Right forelimb (tissue), 1 donor: ENCODE measurements at regions not wholly inside any gene's neighbourhood (a gene's known extent, or its start where the extent isn't known, plus 50 kb on each side); places are given as distances from the start of the nearest gene placed in this dataset.
"Not testable (repeated sequence)": the region's sequence is repeated elsewhere in the genome, so short reads cannot be mapped to it uniquely, and the experiment has no call there.

Experiments used
- DNase-seq: peaks from one replicate; pipeline ENCODE4 v3.0.0-alpha.2; 2018

DNA sequence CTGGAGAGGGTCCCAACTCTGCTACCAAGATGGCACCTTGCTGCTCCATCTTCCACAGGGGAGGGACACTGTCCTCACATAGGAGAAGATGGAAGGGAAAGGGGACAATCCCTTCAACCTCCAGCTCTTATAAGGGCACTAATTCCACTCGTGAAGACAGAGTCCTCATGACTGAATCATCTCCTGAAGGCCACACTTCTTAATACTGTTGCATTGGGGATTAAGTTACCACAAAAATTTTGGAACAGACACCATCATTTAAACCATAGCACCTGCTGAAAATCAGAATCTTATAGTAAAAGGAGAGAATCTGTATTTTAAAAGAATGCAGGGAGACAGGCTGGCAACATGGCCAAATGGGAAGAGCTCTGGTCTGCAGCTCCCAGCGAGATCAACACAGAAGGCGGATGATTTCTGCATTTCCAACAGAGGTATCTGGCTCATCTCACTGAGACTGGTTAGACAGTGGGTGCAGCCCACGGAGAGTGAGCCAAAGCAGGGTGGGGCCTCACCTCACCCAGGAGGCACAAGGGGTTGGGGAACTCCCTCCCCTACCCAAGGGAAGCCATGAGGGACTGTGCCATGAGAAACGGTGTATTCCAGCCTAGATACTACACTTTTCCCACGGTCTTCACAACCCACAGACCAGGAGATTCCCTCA is 69.4 kb upstream of the LIPC start:
- no peak for DNase-seq

DNA sequence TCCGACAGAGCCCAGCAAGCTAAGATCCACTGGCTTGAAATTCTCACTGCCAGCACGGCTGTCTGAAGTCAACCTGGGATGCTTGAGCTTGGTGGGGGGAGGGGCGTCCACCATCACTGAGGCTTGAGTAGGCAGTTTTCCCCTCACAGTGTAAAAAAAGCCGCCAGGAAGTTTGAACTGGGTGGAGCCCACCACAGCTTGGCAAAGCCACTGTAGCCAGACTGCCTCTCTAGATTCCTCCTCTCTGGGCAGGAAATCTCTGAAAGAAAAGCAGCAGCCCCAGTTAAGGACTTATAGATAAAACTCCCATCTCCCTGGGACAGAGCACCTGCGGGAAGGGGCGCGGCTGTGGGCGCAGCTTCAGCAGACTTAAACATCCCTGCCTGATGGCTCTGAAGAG is 68.7 kb upstream of the LIPC start:
- not testable (repeated sequence) for DNase-seq

DNA sequence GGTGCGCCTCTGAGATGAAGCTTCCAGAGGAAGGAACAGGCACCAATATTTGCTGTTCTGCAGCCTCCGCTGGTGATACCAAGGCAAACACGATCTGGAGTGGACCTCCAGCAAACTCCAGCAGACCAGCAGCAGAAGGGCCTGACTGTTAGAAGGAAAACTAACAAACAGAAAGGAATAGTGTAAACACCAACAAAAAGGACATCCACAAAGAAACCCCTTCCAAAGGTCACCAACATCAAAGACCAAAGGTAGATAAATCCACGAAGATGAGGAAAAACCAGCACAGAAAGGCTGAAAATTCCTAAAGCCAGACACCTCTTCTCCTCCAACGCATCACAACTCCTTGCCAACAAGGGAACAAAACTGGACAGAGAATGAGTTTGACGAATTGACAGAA is 68.1 kb upstream of the LIPC start:
- DNase-seq: not testable (repeated sequence)

DNA sequence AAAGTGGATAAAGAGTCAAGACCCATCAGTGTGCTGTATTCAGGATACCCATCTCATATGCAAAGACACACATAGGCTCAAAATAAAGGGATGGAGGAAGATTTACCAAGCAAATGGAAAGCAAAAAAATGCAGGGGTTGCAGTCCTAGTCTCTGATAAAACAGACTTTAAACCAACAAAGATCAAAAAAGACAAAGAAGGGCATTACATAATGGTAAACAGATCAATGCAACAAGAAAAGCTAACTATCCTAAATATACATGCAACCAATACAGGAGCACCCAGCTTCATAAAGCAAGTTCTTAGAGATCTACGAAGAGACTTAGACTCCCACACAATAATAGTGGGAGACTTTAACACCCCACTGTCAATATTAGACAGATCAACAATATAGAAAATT is 66.7 kb upstream of the LIPC start:
- not testable (repeated sequence) for DNase-seq

DNA sequence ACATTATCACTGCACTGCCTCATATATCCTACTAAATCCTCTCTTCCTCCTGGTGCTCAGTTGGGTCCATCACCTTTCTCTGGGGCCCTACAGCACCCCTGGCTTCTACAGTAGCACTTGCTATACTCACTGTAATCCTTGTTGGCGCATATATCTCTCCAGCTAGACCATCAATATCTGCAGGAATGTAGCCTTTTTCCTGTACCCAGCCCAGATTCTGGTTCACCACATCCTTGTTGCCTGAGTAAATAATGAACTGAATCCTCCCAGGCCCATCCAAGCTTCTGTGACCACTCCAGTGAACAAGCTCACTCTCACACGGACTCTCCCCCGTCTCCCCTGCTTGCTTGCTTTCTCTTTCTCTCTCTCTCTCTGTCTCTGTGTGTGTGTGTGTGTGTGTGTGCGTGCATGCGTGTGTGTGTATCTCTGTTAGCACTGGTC is 62.5 kb upstream of the LIPC start:
- no peak for DNase-seq

- no peak for DNase-seq
Observed at GRCh38 chr15:58369956-58370355, 61.8 kb upstream of the LIPC start.

DNA sequence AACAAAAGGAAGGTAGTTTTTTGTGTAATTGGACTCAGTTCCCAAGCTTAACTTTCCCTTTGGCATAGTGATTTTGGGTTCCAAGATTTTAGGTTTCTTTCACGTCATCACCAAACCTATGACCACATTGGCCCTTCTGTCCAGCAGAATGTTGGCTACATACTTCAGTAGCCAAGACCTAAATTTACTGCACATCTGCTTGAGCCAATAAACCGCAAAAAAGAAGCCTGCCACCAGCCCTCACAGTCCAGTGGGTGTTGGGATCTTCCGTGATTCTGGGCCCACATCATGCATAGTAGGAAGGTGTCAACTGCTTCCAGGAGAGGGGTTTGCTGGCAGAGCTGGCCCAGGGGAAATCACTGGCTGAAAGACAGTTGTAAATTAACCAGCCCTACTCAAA is 57.6 kb upstream of the LIPC start:
- DNase-seq: no peak

DNA sequence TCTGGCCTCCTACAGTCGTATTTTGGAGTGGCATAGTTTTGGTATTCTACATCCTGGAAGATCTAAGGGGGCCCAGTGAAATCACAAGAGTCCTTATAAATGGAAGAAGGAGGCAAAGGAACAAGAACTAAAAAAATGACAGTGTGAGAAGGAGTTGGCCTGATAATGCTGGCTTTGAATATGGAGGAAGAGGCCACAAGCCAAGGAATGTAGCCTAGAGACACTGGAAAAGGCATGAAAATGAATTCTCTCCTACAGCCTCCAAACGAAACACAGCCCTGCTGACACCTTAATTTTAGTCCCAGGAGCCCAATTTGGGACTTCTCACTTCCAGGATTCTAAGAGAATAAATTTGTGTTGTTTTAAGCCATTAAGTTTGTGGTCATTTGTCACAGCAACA is 54.6 kb upstream of the LIPC start:
- DNase-seq: no peak

DNA sequence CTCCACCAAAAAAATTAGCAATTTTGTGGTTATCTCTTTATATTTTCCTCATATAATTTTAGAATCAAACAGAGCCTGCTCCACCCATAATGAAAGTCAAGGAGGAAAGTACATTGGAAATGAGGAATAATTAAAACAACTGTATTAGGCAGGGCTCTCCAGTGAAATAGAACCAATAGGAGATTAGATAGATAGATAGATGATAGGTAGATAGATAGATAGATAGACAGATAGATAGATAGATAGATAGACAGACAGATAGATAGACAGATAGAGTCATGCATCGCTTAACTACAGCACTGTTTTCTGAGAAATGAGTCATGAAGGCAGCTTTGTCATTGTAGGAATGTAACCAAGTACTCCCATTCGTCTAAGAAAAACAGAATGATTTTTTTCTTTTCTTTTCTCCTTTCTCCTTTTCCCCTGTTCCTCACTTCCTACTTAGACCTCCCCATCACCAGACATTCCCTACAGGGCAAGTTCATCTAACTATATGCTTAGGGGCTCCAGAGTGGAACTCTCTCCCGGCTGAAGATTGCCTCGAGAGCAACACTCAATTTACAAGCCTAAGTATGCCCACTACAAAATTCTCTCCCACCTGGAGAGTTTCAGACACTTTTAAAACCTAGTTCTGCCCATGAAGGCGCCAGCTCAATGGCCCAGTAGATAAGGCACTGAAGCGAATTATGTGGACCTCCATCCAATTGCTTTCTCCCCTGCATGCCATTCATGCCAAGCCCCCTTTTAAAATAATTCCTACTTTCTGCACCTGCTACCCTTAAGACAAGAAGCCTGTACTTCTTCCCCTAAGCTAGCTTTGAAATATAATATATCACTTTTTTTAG is 53.3 kb upstream of the LIPC start:
- DNase-seq: no peak

DNA sequence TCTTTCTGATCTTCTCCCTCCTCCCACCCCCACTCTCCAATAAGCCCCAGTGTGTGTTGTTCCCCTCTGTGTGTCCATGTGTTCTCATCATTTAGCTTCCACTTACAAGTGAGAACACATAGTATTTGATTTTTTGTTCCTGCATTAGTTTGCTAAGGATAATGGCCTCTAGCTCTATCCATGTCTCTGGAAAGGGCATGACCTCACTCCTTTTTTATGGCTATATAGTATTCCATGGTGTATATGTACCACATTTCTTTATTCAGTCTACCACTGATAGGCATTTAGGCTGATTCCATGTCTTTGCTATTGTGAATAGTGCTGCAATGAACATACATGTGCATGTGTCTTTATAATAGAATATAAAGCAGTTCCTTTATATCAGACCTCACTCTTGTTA is 52.3 kb upstream of the LIPC start:
- DNase-seq: not testable (repeated sequence)

DNA sequence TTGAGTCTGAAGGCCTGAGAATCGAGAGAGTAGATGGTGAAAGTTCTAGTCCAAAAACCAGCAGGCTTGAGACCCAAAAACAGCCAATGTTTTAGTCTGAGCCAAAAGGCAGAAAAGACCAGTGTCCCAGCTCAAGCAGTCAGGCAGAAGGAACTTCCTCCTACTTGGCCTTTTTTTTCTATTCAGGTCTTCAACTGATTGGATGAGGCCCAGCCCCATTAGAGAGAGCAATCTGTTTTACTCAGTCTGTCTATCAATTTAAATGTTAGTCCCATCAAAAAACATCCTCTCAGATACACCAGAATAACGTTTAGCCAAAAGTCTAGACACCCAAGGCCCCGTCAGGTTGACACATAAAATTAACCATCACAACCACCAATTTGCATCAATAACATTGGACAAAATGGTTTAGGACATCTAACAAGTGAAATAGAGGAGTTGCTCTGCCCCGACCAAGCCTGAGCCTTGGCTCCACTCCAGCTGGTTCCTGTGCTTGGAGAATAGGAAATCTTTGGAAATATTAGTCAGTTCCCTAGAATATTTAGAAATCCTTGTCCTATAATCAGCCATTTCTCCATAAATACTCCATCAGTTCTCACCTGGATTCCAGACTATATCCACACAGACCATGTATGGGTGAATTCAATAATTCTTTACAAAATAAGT is 51.4 kb upstream of the LIPC start:
- no peak for DNase-seq

- DNase-seq: no peak
Observed at GRCh38 chr15:58381697-58382096, 50.1 kb upstream of the LIPC start.
